Keratinocyte (primary cell): ENCODE measurements at regions not wholly inside any gene's neighbourhood (a gene's known extent, or its start where the extent isn't known, plus 50 kb on each side); places are given as distances from the start of the nearest gene placed in this dataset.

ENCODE experiments used
- DNase-seq: peaks from one replicate; pipeline ENCODE4 v3.0.0-alpha.2; 2011; ENCODE audit warnings: low read depth, missing footprints, low spot score
- FAIRE-seq: peaks from 2 replicates; lab custom pipeline; 2011; peaks lifted over from hg19 to GRCh38; lab: Jason Lieb, UNC
- H2AFZ ChIP-seq: 2 replicates; pipeline ENCODE4 v1.6.0; 2012; ENCODE audit warnings: low read length, control low read depth, inconsistent platforms; ENCODE audit not compliant: control insufficient read depth
- H3K27ac ChIP-seq: 2 replicates; pipeline ENCODE4 v1.5.1; 2011; ENCODE audit warnings: low read length; ENCODE audit not compliant: control insufficient read depth, insufficient read depth
- H3K27me3 ChIP-seq: 3 replicates; pipeline ENCODE4 v1.6.0; 2011; ENCODE audit warnings: low read length; ENCODE audit not compliant: control insufficient read depth, insufficient read depth; ENCODE audit errors: extremely low read depth
- H3K36me3 ChIP-seq, 2 experiments: 2 replicates in 1 of 2; 3 replicates in 1 of 2; pipeline ENCODE4 v1.5.1; 2011; ENCODE audit warnings: low read length in 2 of 2, mild to moderate bottlenecking in 1 of 2; ENCODE audit not compliant: control insufficient read depth in 2 of 2, insufficient read depth in 2 of 2; ENCODE audit errors: extremely low read depth in 1 of 2
- H3K4me1 ChIP-seq: 3 replicates; pipeline ENCODE4 v1.5.1; 2011; ENCODE audit warnings: low read length; ENCODE audit not compliant: control insufficient read depth, insufficient read depth; ENCODE audit errors: extremely low read depth
- H3K4me2 ChIP-seq: 3 replicates; pipeline ENCODE4 v1.6.0; 2011; ENCODE audit warnings: low read depth, low read length; ENCODE audit not compliant: control insufficient read depth, insufficient read depth; ENCODE audit errors: extremely low read depth
- H3K4me3 ChIP-seq, 3 experiments: fragments of 200-600 bp in 1 of 3; sonication (generic) in 1 of 3; 2 replicates in 2 of 3; 3 replicates in 1 of 3; pipeline ENCODE4 v1.5.1; 2011 to 2016; ENCODE audit warnings: low read length in 3 of 3, mild to moderate bottlenecking in 3 of 3, control low read depth in 2 of 3, inconsistent platforms in 1 of 3, low read depth in 1 of 3, mixed read lengths in 1 of 3, mixed run types in 1 of 3, moderate library complexity in 1 of 3; ENCODE audit not compliant: control insufficient read depth in 2 of 3, insufficient read depth in 2 of 3; ENCODE audit errors: extremely low read depth in 1 of 3
- H3K79me2 ChIP-seq: 2 replicates; pipeline ENCODE4 v1.6.0; 2012; ENCODE audit warnings: low read length; ENCODE audit not compliant: control insufficient read depth, insufficient read depth
- H3K9ac ChIP-seq: 3 replicates; pipeline ENCODE4 v1.6.0; 2011; ENCODE audit warnings: low read length; ENCODE audit not compliant: control insufficient read depth, insufficient read depth; ENCODE audit errors: extremely low read depth
- H3K9me1 ChIP-seq: 3 replicates; pipeline ENCODE4 v1.6.0; 2011; ENCODE audit warnings: low read length; ENCODE audit not compliant: control insufficient read depth, insufficient read depth; ENCODE audit errors: extremely low read depth
- H3K9me3 ChIP-seq: 2 replicates; pipeline ENCODE4 v1.5.1; 2012; ENCODE audit warnings: low read depth, low read length; ENCODE audit not compliant: control insufficient read depth
- H4K20me1 ChIP-seq: 3 replicates; pipeline ENCODE4 v1.6.0; 2011; ENCODE audit warnings: low read length; ENCODE audit not compliant: control insufficient read depth, insufficient read depth; ENCODE audit errors: extremely low read depth
- CTCF ChIP-seq, 3 experiments: IDR thresholded peaks in 1 of 3; conservative IDR thresholded peaks in 1 of 3; optimal IDR thresholded peaks in 1 of 3; 2 replicates in 2 of 3; 3 replicates in 1 of 3; pipeline versions ENCODE3 to v1.5.1; 2011; ENCODE audit warnings: low read length in 3 of 3, mild to moderate bottlenecking in 3 of 3, moderate library complexity in 2 of 3, control low read depth in 1 of 3, inconsistent platforms in 1 of 3; ENCODE audit not compliant: insufficient read depth in 2 of 3; ENCODE audit errors: extremely low read depth in 1 of 3
- EZH2 ChIP-seq: IDR thresholded peaks from one replicate; pipeline ENCODE4 v1.6.1; 2012; ENCODE audit warnings: inconsistent platforms, mild to moderate bottlenecking, low read length, moderate library complexity
- dilution Hi-C: fragments of 300-500 bp; cut with MboI; formaldehyde crosslinking; loops from one replicate; pipeline ENCODE4 v1.7.0; 2020; ENCODE audit warnings: low sequenced_read_pairs; ENCODE audit not compliant: extremely low pct_ligation_motif_present

GRCh38 chr1:221849897-221850296 lies 108.0 kb upstream of the DUSP10 start:
- Histone ChIP-seq H3K27me3 (no peaks in the 10 kb centered on the region), H3K9me3 (no peaks in the 10 kb centered on the region), H4K20me1 (no peaks in the 10 kb centered on the region), H3K9ac (no peak overlapping the region), H3K9me1 (no peaks in the 10 kb centered on the region), H2AFZ (no peak overlapping the region), H3K4me2 (no peak overlapping the region), H3K4me3 (no peak overlapping the region), H3K27ac (no peak overlapping the region), H3K36me3 (no peaks in the 10 kb centered on the region), H3K4me1 (peaks cover 14% of the 10 kb centered on the region), H3K79me2 (no peaks in the 10 kb centered on the region)
- no peak for FAIRE-seq
- TF ChIP-seq EZH2 (no peak), CTCF (optimal IDR thresholded peaks at IDR 0.05 in 1 of 3, IDR thresholded peaks at IDR 0.05 in 1 of 3, conservative IDR thresholded peaks at IDR 0.05 in 1 of 3; ENCODE audit: extremely low read depth in 1 of 3, insufficient read depth in 2 of 3, low read length in 3 of 3) (no peak)
- dilution Hi-C loops = no loop called here
- DNase-seq = no peak

- H3K4me3 ChIP-seq = no peak overlapping the region
- H3K4me2 ChIP-seq = no peak overlapping the region
- dilution Hi-C loops = no loop called here
- H3K9me3 ChIP-seq = no peaks in the 10 kb centered on the region
- H3K9ac ChIP-seq = no peak overlapping the region
- H3K36me3 ChIP-seq = no peaks in the 10 kb centered on the region
- no peaks in the 10 kb centered on the region for H3K9me1 ChIP-seq
- H3K27me3 ChIP-seq = no peaks in the 10 kb centered on the region
- H3K79me2 ChIP-seq = no peaks in the 10 kb centered on the region
- H2AFZ ChIP-seq = no peak overlapping the region
- FAIRE-seq (no peak), DNase-seq (no peak)
- peaks cover 14% of the 10 kb centered on the region for H3K4me1 ChIP-seq
- TF ChIP-seq CTCF (optimal IDR thresholded peaks at IDR 0.05 in 1 of 3, IDR thresholded peaks at IDR 0.05 in 1 of 3, conservative IDR thresholded peaks at IDR 0.05 in 1 of 3; ENCODE audit: extremely low read depth in 1 of 3, insufficient read depth in 2 of 3, low read length in 3 of 3) (no peak), EZH2 (no peak)
- H4K20me1 ChIP-seq = no peaks in the 10 kb centered on the region
- no peak overlapping the region for H3K27ac ChIP-seq
These were observed 107.2 kb upstream of the DUSP10 start for GRCh38 chr1:221849110-221849509.
